ENCODE measurements at regions not wholly inside any gene's neighbourhood (a gene's known extent, or its start where the extent isn't known, plus 50 kb on each side); places are given as distances from the start of the nearest gene placed in this dataset.

DNA sequence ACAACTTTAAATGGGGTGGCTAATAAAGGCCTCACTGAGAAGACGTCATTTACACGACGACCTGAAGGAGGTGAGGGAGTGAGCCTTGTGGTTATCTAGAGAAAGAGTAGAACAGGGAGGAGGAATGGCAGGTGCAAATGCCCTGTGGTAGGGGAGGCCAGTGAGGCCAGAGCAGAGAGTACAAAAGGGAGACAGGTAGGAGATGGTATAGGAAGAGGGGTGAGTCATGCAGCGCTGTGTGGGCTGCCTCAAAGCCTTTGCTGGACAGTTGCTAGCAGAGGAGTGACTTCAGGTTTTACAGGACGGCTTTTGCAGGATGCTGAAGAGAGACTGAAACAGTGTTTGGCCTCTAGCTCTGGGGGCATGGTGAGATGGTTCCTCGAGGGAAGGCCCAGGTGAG lies 116.0 kb downstream of the IER5 start:
- TF ChIP-seq, protein P1, sequence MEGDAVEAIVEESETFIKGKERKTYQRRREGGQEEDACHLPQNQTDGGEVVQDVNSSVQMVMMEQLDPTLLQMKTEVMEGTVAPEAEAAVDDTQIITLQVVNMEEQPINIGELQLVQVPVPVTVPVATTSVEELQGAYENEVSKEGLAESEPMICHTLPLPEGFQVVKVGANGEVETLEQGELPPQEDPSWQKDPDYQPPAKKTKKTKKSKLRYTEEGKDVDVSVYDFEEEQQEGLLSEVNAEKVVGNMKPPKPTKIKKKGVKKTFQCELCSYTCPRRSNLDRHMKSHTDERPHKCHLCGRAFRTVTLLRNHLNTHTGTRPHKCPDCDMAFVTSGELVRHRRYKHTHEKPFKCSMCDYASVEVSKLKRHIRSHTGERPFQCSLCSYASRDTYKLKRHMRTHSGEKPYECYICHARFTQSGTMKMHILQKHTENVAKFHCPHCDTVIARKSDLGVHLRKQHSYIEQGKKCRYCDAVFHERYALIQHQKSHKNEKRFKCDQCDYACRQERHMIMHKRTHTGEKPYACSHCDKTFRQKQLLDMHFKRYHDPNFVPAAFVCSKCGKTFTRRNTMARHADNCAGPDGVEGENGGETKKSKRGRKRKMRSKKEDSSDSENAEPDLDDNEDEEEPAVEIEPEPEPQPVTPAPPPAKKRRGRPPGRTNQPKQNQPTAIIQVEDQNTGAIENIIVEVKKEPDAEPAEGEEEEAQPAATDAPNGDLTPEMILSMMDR (IDR thresholded peaks at IDR 0.05) = no peak
- TF ChIP-seq POLR2A (IDR thresholded peaks at IDR 0.05) = no peak

Measured in tibial nerve (tissue), 3 donors.